Liver (tissue), 3 donors: ENCODE measurements at regions not wholly inside any gene's neighbourhood (a gene's known extent, or its start where the extent isn't known, plus 50 kb on each side); places are given as distances from the start of the nearest gene placed in this dataset.

Experiments used
- EGR1 ChIP-seq, 2 donors: IDR thresholded peaks; 2 replicates each; pipeline ENCODE4 v1.6.1; 2016 to 2018; ENCODE audit warnings: antibody characterized with exemption in 2 of 2, low read depth in 2 of 2
- FOXA1 ChIP-seq: IDR thresholded peaks from 2 replicates; pipeline ENCODE4 v1.6.1; 2016; ENCODE audit warnings: antibody characterized with exemption
- GABPA ChIP-seq, 2 donors: IDR thresholded peaks in 1 of 2; conservative IDR thresholded peaks in 1 of 2; 2 replicates each; pipeline ENCODE4 v1.6.1; 2016; ENCODE audit warnings: antibody characterized with exemption in 2 of 2, mild to moderate bottlenecking in 1 of 2, moderate library complexity in 1 of 2
- HNF4G ChIP-seq: IDR thresholded peaks from 2 replicates; pipeline ENCODE4 v1.6.1; 2016; ENCODE audit warnings: antibody characterized with exemption
- JUND ChIP-seq, 2 donors: IDR thresholded peaks; 2 replicates each; pipeline ENCODE4 v1.6.1; 2016; ENCODE audit warnings: antibody characterized with exemption in 2 of 2
- MAX ChIP-seq: IDR thresholded peaks from 2 replicates; pipeline ENCODE4 v1.6.1; 2016; ENCODE audit warnings: antibody characterized with exemption
- RAD21 ChIP-seq, 2 donors: IDR thresholded peaks; 2 replicates each; pipeline ENCODE4 v1.6.1; 2016; ENCODE audit warnings: antibody characterized with exemption in 2 of 2, mild to moderate bottlenecking in 2 of 2
- REST ChIP-seq: IDR thresholded peaks from 2 replicates; pipeline ENCODE4 v1.6.1; 2016; ENCODE audit warnings: antibody characterized with exemption, mild to moderate bottlenecking
- SP1 ChIP-seq: IDR thresholded peaks from 2 replicates; pipeline ENCODE4 v1.6.1; 2018; ENCODE audit warnings: antibody characterized with exemption, mild to moderate bottlenecking
- TAF1 ChIP-seq: conservative IDR thresholded peaks from 2 replicates; pipeline ENCODE4 v1.6.1; 2016; ENCODE audit warnings: antibody characterized with exemption, mild to moderate bottlenecking
- YY1 ChIP-seq: IDR thresholded peaks from 2 replicates; pipeline ENCODE4 v1.6.1; 2016; ENCODE audit warnings: antibody characterized with exemption, mild to moderate bottlenecking
- TF ChIP-seq, protein P1 (sequence below): IDR thresholded peaks from 2 replicates; pipeline ENCODE4 v1.6.1; 2016; ENCODE audit warnings: antibody characterized with exemption
- TF ChIP-seq, protein P2 (sequence below): fragments of 150-350 bp; IDR thresholded peaks from 2 replicates; pipeline ENCODE4 v1.5.1; 2017; ENCODE audit warnings: improper control_type of control experiment, low read depth, low read length; ENCODE audit not compliant: missing input control
- donor health status: healthy.
- donor health status: healthy.

GRCh38 chr3:22621205-22621809 lies 581.8 kb upstream of the UBE2E2 start:
- TF ChIP-seq REST (no peak), HNF4G (no peak), RAD21 (IDR thresholded peaks at IDR 0.05) (no peak), SP1 (no peak), JUND (IDR thresholded peaks at IDR 0.05) (no peak), TAF1 (no peak), EGR1 (IDR thresholded peaks at IDR 0.05; ENCODE audit: low read depth in 2 of 2) (no peak), YY1 (no peak), FOXA1 (no peak), GABPA (IDR thresholded peaks at IDR 0.05 in 1 of 2, conservative IDR thresholded peaks at IDR 0.05 in 1 of 2) (no peak), MAX (no peak)
- TF ChIP-seq, protein P1, sequence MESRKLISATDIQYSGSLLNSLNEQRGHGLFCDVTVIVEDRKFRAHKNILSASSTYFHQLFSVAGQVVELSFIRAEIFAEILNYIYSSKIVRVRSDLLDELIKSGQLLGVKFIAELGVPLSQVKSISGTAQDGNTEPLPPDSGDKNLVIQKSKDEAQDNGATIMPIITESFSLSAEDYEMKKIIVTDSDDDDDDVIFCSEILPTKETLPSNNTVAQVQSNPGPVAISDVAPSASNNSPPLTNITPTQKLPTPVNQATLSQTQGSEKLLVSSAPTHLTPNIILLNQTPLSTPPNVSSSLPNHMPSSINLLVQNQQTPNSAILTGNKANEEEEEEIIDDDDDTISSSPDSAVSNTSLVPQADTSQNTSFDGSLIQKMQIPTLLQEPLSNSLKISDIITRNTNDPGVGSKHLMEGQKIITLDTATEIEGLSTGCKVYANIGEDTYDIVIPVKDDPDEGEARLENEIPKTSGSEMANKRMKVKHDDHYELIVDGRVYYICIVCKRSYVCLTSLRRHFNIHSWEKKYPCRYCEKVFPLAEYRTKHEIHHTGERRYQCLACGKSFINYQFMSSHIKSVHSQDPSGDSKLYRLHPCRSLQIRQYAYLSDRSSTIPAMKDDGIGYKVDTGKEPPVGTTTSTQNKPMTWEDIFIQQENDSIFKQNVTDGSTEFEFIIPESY: no peak
- TF ChIP-seq, protein P2, sequence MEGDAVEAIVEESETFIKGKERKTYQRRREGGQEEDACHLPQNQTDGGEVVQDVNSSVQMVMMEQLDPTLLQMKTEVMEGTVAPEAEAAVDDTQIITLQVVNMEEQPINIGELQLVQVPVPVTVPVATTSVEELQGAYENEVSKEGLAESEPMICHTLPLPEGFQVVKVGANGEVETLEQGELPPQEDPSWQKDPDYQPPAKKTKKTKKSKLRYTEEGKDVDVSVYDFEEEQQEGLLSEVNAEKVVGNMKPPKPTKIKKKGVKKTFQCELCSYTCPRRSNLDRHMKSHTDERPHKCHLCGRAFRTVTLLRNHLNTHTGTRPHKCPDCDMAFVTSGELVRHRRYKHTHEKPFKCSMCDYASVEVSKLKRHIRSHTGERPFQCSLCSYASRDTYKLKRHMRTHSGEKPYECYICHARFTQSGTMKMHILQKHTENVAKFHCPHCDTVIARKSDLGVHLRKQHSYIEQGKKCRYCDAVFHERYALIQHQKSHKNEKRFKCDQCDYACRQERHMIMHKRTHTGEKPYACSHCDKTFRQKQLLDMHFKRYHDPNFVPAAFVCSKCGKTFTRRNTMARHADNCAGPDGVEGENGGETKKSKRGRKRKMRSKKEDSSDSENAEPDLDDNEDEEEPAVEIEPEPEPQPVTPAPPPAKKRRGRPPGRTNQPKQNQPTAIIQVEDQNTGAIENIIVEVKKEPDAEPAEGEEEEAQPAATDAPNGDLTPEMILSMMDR: no peak
